DMS 273 (cell line): ENCODE measurements at regions not wholly inside any gene's neighbourhood (a gene's known extent, or its start where the extent isn't known, plus 50 kb on each side); places are given as distances from the start of the nearest gene placed in this dataset.
"Not testable (repeated sequence)": the region's sequence is repeated elsewhere in the genome, so short reads cannot be mapped to it uniquely, and the experiment has no call there.

Experiments
- DNase-seq: peaks from one replicate; lab custom pipeline; 2025; ENCODE audit not compliant: unreplicated experiment; lab: John Stamatoyannopoulos, UW

- no peak for DNase-seq
These were observed 1053.6 kb upstream of the SLC39A10 start for GRCh38 chr2:194603429-194603828.

GRCh38 chr2:194602750-194603149 is 1054.3 kb upstream of the SLC39A10 start:
- no peak for DNase-seq

- DNase-seq = no peak
These were observed 1065.8 kb upstream of the SLC39A10 start for GRCh38 chr2:194591192-194591591.

GRCh38 chr2:194587739-194588270 is 1069.2 kb upstream of the SLC39A10 start:
- DNase-seq = no peak

GRCh38 chr2:194567661-194568017 is 1089.4 kb upstream of the SLC39A10 start:
- no peak for DNase-seq

- no peak for DNase-seq
These were observed 1089.9 kb upstream of the SLC39A10 start for GRCh38 chr2:194566907-194567660.

GRCh38 chr2:194564422-194564821 is 1092.6 kb upstream of the SLC39A10 start:
- DNase-seq = no peak

- no peak for DNase-seq
These were observed 1094.7 kb upstream of the SLC39A10 start for GRCh38 chr2:194562329-194562728.

- no peak for DNase-seq
These were observed 1097.1 kb upstream of the SLC39A10 start for GRCh38 chr2:194559964-194560363.

GRCh38 chr2:194559523-194559922 is 1097.5 kb upstream of the SLC39A10 start:
- no peak for DNase-seq

GRCh38 chr2:194557993-194558392 is 1099.0 kb upstream of the SLC39A10 start:
- no peak for DNase-seq

GRCh38 chr2:194556629-194557028 is 1100.4 kb upstream of the SLC39A10 start:
- no peak for DNase-seq

GRCh38 chr2:194553980-194554379 is 1103.0 kb upstream of the SLC39A10 start:
- DNase-seq = no peak

- DNase-seq = no peak
These were observed 1106.3 kb upstream of the SLC39A10 start for GRCh38 chr2:194550702-194551101.

GRCh38 chr2:194549387-194549786 is 1107.6 kb upstream of the SLC39A10 start:
- no peak for DNase-seq

GRCh38 chr2:194545978-194546377 is 1111.0 kb upstream of the SLC39A10 start:
- DNase-seq = peak; percentile 39

- DNase-seq = no peak
These were observed 1117.6 kb upstream of the SLC39A10 start for GRCh38 chr2:194539425-194539824.

- DNase-seq = no peak
These were observed 1130.9 kb upstream of the SLC39A10 start for GRCh38 chr2:194526121-194526520.

- DNase-seq = no peak
These were observed 1142.7 kb upstream of the SLC39A10 start for GRCh38 chr2:194514281-194514680.

- DNase-seq = not testable (repeated sequence)
These were observed 1146.0 kb upstream of the SLC39A10 start for GRCh38 chr2:194511070-194511469.

GRCh38 chr2:194504876-194505275 is 1152.2 kb upstream of the SLC39A10 start:
- DNase-seq = not testable (repeated sequence)

GRCh38 chr2:194495046-194495445 is 1162.0 kb upstream of the SLC39A10 start:
- no peak for DNase-seq

- peak; percentile 25 for DNase-seq
These were observed 1162.6 kb upstream of the SLC39A10 start for GRCh38 chr2:194494401-194494800.
